Cardiac septum (tissue), 1 donor: ENCODE measurements at regions not wholly inside any gene's neighbourhood (a gene's known extent, or its start where the extent isn't known, plus 50 kb on each side); places are given as distances from the start of the nearest gene placed in this dataset.
"Not testable (repeated sequence)": the region's sequence is repeated elsewhere in the genome, so short reads cannot be mapped to it uniquely, and the experiment has no call there.

Experiments used
- DNase-seq: peaks from one replicate; pipeline ENCODE4 v3.0.0-alpha.2; 2020; ENCODE audit warnings: low spot score
- intact Hi-C: fragments of 100-400 bp; cut with DNase I; formaldehyde crosslinking; loops from one replicate; pipeline ENCODE4 v1.14.0; 2022
- donor health status: DM: no; HTN: no; CAD: no.

DNA sequence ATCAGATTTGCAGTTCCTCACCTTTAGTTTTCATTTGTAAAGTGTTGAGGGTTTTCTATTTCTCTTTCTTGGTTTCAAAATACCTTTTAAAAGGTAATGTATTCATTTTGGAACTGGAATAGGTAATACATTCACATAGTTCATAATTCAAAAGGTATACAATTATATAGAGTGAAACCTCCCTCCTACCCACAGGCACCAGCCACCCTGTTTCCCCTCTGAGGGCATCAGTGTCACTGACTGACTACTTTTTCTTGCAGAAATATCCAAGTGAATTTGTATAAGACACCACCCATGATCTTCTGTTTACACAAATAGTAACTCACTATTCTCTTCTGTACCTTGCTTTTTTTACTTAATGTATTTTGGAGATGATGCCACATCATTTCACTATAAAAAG is 139.6 kb upstream of the EGLN3 start:
- intact Hi-C loops, result no loop called here
- DNase-seq, result no peak

DNA sequence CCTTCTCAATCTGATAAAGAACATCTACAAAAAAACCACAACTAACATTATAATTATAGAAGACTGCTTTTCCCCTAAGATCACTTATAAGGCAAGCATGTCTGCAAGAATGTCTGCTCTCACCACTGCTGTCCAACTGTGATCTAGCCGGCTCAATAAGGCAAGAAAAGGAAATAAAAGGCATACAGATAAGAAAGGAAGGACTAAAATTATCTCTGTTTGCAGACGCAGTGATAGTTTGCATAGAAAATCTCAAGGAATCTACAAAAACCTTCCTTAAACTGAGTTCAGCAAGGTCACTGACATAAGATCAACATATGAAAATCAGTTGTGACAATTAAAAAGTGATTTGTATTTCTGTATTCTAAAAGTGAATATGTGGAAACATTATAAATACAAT is 138.0 kb upstream of the EGLN3 start:
- intact Hi-C loops, result no loop called here
- no peak for DNase-seq

GRCh38 chr14:34087571-34087970 is 136.7 kb upstream of the EGLN3 start:
- intact Hi-C loops, result no loop called here
- DNase-seq, result no peak

- no peak for DNase-seq
- intact Hi-C loops, result no loop called here
Observed at GRCh38 chr14:34086223-34086757, 135.4 kb upstream of the EGLN3 start.

DNA sequence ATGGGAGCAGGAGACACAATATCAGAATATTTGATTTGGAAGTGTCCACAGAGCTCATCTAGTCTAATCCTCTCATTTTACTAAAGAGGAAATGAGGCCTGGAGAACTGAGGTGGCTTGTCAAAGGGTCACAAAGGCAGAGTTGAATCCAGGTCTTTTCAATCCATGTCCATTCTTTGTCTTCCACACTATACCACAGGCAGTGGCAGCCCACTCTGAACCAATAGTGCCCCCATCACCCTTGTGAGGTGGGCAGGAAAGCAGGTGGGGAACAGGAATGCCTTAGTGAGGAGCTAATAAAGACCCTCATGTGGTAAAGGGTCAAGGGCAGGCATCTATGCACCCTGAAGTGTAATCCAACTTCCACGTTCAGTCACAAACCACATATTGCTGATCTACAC is 134.8 kb upstream of the EGLN3 start:
- intact Hi-C loops, result no loop called here
- DNase-seq, result no peak

GRCh38 chr14:34081576-34082136 is 130.8 kb upstream of the EGLN3 start:
- DNase-seq, result no peak
- intact Hi-C loops, result loop anchor here (1.0 to 5.0 kb wide), 4 partner anchors 21 to 129 kb away; partner anchors contain the start of gene EGLN3

DNA sequence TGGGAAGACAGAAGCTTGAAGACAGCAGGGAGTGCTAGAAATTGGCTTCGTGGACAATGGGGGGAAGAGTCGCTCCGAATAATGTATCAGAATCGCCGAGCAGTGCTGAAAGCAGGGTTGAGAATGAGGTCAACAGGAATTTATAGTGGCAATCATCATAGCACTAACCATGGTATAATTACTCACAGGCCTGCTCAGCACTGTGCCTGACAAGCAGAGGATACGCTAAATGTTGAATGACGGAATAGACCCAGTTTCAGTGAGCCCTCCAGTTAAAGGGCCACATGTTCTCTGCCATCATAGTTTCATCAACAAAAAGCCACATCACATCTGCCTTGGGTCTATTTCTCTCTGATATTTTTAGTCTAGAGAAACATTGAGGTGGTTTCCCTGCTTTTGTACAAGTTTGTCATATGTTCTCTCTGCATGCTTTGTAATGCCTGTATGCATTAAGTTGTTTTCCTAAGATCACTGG is 130.3 kb upstream of the EGLN3 start:
- intact Hi-C loops, result loop anchor here (1.0 to 5.0 kb wide), 3 partner anchors 21 to 129 kb away; partner anchors contain the start of gene EGLN3
- DNase-seq, result no peak

DNA sequence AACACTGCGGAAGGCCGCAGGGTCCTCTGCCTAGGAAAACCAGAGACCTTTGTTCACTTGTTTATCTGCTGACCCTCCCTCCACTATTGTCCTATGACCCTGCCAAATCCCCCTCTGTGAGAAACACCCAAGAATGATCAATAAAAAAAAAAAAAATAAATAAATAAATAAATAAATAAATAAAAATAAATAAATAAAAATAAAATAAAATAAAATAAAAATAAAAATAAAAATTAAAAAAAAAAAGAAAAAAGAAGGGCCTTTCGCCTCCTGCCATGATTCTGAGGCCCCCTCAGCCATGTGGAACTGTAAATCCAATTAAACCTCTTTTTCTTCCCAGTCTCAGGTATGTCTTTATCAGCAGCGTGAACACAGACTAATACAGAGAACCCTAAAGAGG is 128.8 kb upstream of the EGLN3 start:
- intact Hi-C loops, result loop anchor here (5.0 kb wide), 1 partner anchor 127 kb away; the partner anchor contains the start of gene EGLN3
- DNase-seq, result not testable (repeated sequence)

GRCh38 chr14:34078117-34078743 is 127.4 kb upstream of the EGLN3 start:
- DNase-seq, result no peak
- intact Hi-C loops, result no loop called here

GRCh38 chr14:34075826-34076225 is 125.0 kb upstream of the EGLN3 start:
- intact Hi-C loops, result no loop called here

GRCh38 chr14:34075042-34075744 is 124.3 kb upstream of the EGLN3 start:
- no peak for DNase-seq

More at GRCh38 chr14:34075826-34076225, 125.0 kb upstream of the EGLN3 start:
- DNase-seq, result no peak

DNA sequence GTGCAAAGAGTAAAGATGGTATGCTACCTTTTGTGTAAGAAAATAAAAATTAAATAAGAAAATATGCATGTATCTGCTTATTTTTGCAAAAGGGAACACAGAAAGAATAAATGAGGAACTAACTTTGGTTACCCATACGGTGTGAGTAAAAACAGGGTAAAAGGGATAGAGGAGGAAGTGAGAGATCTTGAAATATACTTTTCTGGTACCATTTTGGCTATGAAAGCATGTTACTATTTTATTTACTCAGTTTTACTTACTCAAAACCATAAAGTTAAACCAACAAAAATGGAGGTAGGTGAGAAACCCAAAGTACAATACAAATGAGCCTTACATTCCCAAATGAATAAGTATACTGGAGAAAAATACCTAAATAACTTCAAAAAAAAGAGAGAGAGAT is 122.0 kb upstream of the EGLN3 start:
- intact Hi-C loops, result no loop called here
- no peak for DNase-seq

More at GRCh38 chr14:34075042-34075744, 124.3 kb upstream of the EGLN3 start:
- intact Hi-C loops, result no loop called here

DNA sequence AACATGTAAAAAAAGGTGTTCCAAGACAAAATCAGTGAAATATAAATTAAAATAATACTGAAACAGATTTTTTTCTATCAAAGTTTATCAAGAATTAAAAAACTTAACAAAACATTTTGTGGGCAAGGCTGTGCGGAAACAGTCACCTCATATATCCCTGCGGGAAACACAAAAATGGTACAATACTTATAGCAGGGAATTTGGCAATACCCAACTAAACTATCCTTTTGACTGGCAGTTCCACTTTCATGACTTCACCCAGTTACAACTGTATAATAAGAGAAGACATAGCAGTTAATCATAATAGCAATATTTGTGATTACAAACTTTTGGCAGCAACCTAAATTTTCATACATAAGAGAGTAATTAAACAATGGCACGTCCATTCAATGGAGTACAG is 121.5 kb upstream of the EGLN3 start:
- intact Hi-C loops, result no loop called here
- DNase-seq, result no peak

DNA sequence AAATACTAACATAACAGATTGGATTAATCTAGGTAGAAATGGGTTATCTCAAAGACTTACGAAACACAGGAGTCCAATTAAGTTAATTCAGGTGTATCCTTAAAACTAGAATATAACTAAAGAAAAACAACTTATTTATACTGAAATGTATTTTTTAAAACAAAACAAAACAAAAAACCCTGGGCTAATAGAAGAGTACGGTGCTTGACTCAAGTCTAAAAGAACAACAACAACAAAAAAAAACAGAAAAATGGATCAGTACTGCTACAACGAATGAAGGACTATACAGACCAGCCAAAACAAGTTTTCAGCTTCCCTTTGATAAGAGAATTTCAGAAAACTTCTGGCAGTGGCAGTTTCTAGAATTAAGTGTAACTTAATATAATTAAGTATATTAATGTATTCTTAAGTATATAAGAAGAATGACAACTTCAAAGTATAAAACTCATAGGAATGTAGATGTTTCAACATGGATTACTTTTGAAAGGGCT is 120.1 kb upstream of the EGLN3 start:
- DNase-seq, result no peak
- intact Hi-C loops, result no loop called here

DNA sequence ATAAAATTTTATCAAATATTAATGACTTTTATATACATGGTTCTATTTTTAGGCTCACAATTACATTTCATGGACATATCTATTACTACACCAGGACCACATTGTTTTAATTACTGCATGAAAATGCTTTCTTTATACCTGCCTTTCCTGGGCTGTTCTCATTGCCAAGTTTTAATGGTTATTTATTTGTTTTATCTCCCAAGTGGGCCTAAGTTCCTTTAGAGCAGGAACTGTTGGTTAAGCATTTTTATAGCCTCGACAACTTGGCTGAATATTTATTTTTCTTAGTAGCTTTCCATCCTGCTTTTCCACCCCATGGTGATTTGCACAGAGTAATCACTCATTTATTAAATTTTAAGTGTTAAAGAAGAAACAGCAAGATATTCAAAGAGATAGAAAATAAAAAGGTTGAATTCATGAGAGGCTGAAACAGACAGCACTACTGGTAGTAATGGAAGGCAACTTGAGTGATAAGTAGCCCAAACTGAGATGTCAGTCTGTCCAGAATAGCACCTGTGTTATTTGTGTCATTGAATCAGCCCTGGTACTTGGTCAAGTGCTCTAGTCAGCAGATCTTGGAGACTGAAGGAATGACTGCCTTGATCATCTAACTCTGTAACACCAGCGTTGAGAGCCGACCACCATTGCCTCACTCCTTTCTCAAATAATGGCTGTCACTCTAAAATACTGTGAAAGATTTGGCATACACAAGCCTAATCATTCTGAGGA is 119.1 kb upstream of the EGLN3 start:
- intact Hi-C loops, result no loop called here
- no peak for DNase-seq

DNA sequence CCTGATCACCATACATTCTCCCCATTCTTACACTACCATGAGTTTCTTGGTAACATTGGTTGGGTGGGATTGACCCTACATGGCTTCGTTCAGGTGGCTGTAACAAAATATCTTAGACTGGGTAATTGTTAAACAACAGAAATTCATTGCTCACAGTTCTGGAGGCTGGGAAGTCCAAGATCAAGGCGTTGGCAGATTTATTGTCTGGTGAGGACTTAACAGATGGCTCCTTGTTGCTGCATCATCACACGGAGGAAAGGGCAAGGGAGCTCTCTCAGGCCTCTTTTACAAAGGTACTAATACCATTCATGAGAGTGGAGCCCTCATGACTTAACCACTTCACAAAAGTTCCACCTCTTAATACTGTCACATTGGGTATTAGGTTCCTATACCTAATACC is 116.7 kb upstream of the EGLN3 start:
- no peak for DNase-seq
- intact Hi-C loops, result no loop called here

- DNase-seq, result no peak
- intact Hi-C loops, result no loop called here
Observed at GRCh38 chr14:34065690-34066391, 115.0 kb upstream of the EGLN3 start.

- no peak for DNase-seq
- intact Hi-C loops, result no loop called here
Observed at GRCh38 chr14:34065236-34065635, 114.4 kb upstream of the EGLN3 start.

GRCh38 chr14:34064349-34064748 is 113.5 kb upstream of the EGLN3 start:
- DNase-seq, result peak; percentile 81
- intact Hi-C loops, result loop anchor here (5.0 kb wide), 2 partner anchors 112 to 163 kb away; partner anchors contain the start of gene EGLN3
